ENCODE measurements at regions not wholly inside any gene's neighbourhood (a gene's known extent, or its start where the extent isn't known, plus 50 kb on each side); places are given as distances from the start of the nearest gene placed in this dataset.

GRCh38 chr2:71812736-71813135 is 334.9 kb downstream of the CYP26B1 start:
- TF ChIP-seq POLR2A (IDR thresholded peaks at IDR 0.05; ENCODE audit: low read depth, low read length) (no peak), POLR2AphosphoS5 (IDR thresholded peaks at IDR 0.05; ENCODE audit: low read depth, low read length) (no peak), TAF1 (IDR thresholded peaks at IDR 0.05; ENCODE audit: borderline replicate concordance, low read depth, low read length) (no peak)
